Immature natural killer cell (primary cell): ENCODE measurements at regions not wholly inside any gene's neighbourhood (a gene's known extent, or its start where the extent isn't known, plus 50 kb on each side); places are given as distances from the start of the nearest gene placed in this dataset.

Experiments used
- DNase-seq, 3 donors: peaks; one replicate each; pipeline ENCODE4 v3.0.0; 2022; ENCODE audit warnings: mixed read lengths in 1 of 3
- H3K27ac Mint-ChIP-seq, 6 donors: one replicate each; pipeline ENCODE4 v1.8.0; 2020; ENCODE audit warnings: mixed read lengths in 6 of 6, mild to moderate bottlenecking in 5 of 6, inconsistent platforms in 4 of 6, moderate library complexity in 3 of 6
- H3K27me3 Mint-ChIP-seq, 3 donors: one replicate each; pipeline ENCODE4 v1.8.0; 2020 to 2021; ENCODE audit warnings: low read depth in 3 of 3, mild to moderate bottlenecking in 3 of 3, mixed read lengths in 3 of 3, moderate library complexity in 3 of 3, inconsistent platforms in 1 of 3
- H3K36me3 Mint-ChIP-seq, 3 donors: one replicate each; pipeline ENCODE4 v1.8.0; 2020; ENCODE audit warnings: mixed read lengths in 3 of 3, inconsistent platforms in 2 of 3, mild to moderate bottlenecking in 2 of 3
- H3K4me1 Mint-ChIP-seq, 2 donors: one replicate each; pipeline ENCODE4 v1.8.0; 2020; ENCODE audit warnings: inconsistent platforms in 2 of 2, mild to moderate bottlenecking in 2 of 2, mixed read lengths in 2 of 2, moderate library complexity in 1 of 2
- H3K4me3 Mint-ChIP-seq, 5 donors: one replicate each; pipeline ENCODE4 v1.8.0; 2020; ENCODE audit warnings: mild to moderate bottlenecking in 5 of 5, mixed read lengths in 5 of 5, inconsistent platforms in 3 of 5, moderate library complexity in 3 of 5
- H3K9me3 Mint-ChIP-seq, 6 donors: one replicate each; pipeline ENCODE4 v1.8.0; 2020; ENCODE audit warnings: mild to moderate bottlenecking in 6 of 6, mixed read lengths in 6 of 6, inconsistent platforms in 4 of 6, moderate library complexity in 3 of 6

- peaks cover 0 to 13% (median 3%) of the 10 kb centered on the region in 3 donors for H3K27me3 Mint-ChIP-seq
- no peaks in the 10 kb centered on the region for H3K9me3 Mint-ChIP-seq
- H3K4me3 Mint-ChIP-seq, result no peak overlapping the region
- no peaks in the 10 kb centered on the region for H3K4me1 Mint-ChIP-seq
- no peak overlapping the region for H3K27ac Mint-ChIP-seq
- no peak for DNase-seq
- no peaks in the 10 kb centered on the region for H3K36me3 Mint-ChIP-seq
Measured at GRCh38 chr10:123570898-123571515, 95.1 kb upstream of the GPR26 start.

- Mint-ChIP-seq H3K27me3 (peaks cover 0 to 13% (median 1%) of the 10 kb centered on the region in 3 donors), H3K9me3 (no peaks in the 10 kb centered on the region), H3K27ac (no peak overlapping the region), H3K36me3 (no peaks in the 10 kb centered on the region), H3K4me3 (no peak overlapping the region), H3K4me1 (no peaks in the 10 kb centered on the region)
- no peak for DNase-seq
Measured at GRCh38 chr10:123571978-123572377, 94.2 kb upstream of the GPR26 start.

GRCh38 chr10:123573236-123574108 is 92.7 kb upstream of the GPR26 start:
- no peaks in the 10 kb centered on the region for H3K4me1 Mint-ChIP-seq
- H3K4me3 Mint-ChIP-seq, result no peak overlapping the region
- DNase-seq, result peak in 1 of 3 donors; percentile 17
- no peak overlapping the region for H3K27ac Mint-ChIP-seq
- H3K9me3 Mint-ChIP-seq, result no peaks in the 10 kb centered on the region
- no peaks in the 10 kb centered on the region for H3K36me3 Mint-ChIP-seq
- H3K27me3 Mint-ChIP-seq, result peaks cover 1 to 12% (median 4%) of the 10 kb centered on the region in 3 donors

GRCh38 chr10:123574109-123574698 is 92.0 kb upstream of the GPR26 start:
- peaks cover 1 to 12% (median 4%) of the 10 kb centered on the region in 3 donors for H3K27me3 Mint-ChIP-seq

DNA sequence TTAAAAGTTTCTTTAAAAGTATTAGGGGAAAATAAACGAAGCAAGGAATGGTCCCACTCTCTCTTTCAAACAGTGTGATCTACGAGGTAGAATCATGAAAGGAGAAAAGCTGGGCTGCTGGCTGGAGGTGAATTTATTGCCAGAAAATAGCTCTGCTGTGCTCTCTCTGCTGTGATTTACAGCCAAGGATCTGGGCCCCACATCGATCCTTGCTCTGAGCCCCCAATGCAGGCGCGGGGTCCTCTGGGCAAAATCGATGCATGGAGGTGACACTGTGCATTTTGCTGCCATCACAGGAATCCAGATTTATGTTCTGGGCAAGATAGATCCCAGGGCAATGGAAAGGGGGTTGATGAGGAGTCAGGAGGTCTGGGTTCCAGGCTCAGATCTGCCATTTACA is 91.0 kb upstream of the GPR26 start:
- H3K4me1 Mint-ChIP-seq, result no peaks in the 10 kb centered on the region
- no peak for DNase-seq
- peaks cover 1 to 12% (median 4%) of the 10 kb centered on the region in 3 donors for H3K27me3 Mint-ChIP-seq
- no peaks in the 10 kb centered on the region for H3K36me3 Mint-ChIP-seq
- no peak overlapping the region for H3K4me3 Mint-ChIP-seq
- no peaks in the 10 kb centered on the region for H3K9me3 Mint-ChIP-seq
- no peak overlapping the region for H3K27ac Mint-ChIP-seq

More at GRCh38 chr10:123574109-123574698, 92.0 kb upstream of the GPR26 start:
- no peaks in the 10 kb centered on the region for H3K36me3 Mint-ChIP-seq
- H3K9me3 Mint-ChIP-seq, result no peaks in the 10 kb centered on the region
- DNase-seq, result no peak
- no peak overlapping the region for H3K4me3 Mint-ChIP-seq
- no peak overlapping the region for H3K27ac Mint-ChIP-seq
- H3K4me1 Mint-ChIP-seq, result no peaks in the 10 kb centered on the region

- peaks cover 0 to 9% (median 5%) of the 10 kb centered on the region in 3 donors for H3K27me3 Mint-ChIP-seq
- no peak for DNase-seq
- no peak overlapping the region for H3K4me3 Mint-ChIP-seq
- no peak overlapping the region for H3K27ac Mint-ChIP-seq
- H3K36me3 Mint-ChIP-seq, result no peaks in the 10 kb centered on the region
- no peaks in the 10 kb centered on the region for H3K4me1 Mint-ChIP-seq
- H3K9me3 Mint-ChIP-seq, result no peaks in the 10 kb centered on the region
Measured at GRCh38 chr10:123576706-123577105, 89.4 kb upstream of the GPR26 start.

GRCh38 chr10:123577921-123578461 is 88.2 kb upstream of the GPR26 start:
- no peaks in the 10 kb centered on the region for H3K4me1 Mint-ChIP-seq
- H3K27me3 Mint-ChIP-seq, result peaks cover 0 to 9% (median 6%) of the 10 kb centered on the region in 3 donors
- no peaks in the 10 kb centered on the region for H3K9me3 Mint-ChIP-seq
- no peaks in the 10 kb centered on the region for H3K36me3 Mint-ChIP-seq
- no peak overlapping the region for H3K4me3 Mint-ChIP-seq
- DNase-seq, result no peak
- H3K27ac Mint-ChIP-seq, result no peak overlapping the region

- no peaks in the 10 kb centered on the region for H3K9me3 Mint-ChIP-seq
- no peaks in the 10 kb centered on the region for H3K36me3 Mint-ChIP-seq
- peaks cover 0 to 9% (median 6%) of the 10 kb centered on the region in 3 donors for H3K27me3 Mint-ChIP-seq
- H3K4me3 Mint-ChIP-seq, result no peak overlapping the region
- H3K27ac Mint-ChIP-seq, result no peak overlapping the region
- no peak for DNase-seq
- H3K4me1 Mint-ChIP-seq, result no peaks in the 10 kb centered on the region
Measured at GRCh38 chr10:123578721-123579120, 87.4 kb upstream of the GPR26 start.

GRCh38 chr10:123579675-123580074 is 86.5 kb upstream of the GPR26 start:
- Mint-ChIP-seq H3K9me3 (peaks cover 0 to 1% (median 0%) of the 10 kb centered on the region in 6 donors), H3K27me3 (peaks cover 0 to 9% (median 6%) of the 10 kb centered on the region in 3 donors), H3K4me3 (no peak overlapping the region), H3K36me3 (no peaks in the 10 kb centered on the region), H3K4me1 (no peaks in the 10 kb centered on the region), H3K27ac (no peak overlapping the region)
- DNase-seq, result no peak

DNA sequence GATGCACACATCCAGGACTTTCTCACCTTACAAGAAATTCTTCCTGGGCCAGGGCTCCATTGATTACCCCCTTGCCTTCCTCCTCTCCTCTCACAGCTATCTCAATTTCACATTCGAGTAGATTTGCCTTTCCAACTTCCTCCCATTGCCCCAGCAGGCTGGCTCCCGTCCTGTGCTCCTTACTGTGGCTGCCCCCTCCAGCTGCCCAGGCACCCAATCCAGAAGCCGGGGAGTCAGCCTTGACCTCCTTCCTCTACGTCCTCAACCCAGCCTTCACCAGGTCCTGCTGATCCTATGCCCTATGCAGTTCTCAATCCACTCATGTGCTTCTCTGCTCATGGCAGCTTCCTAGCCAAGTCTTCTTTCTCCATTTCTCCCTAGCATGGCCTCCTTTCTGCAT is 85.7 kb upstream of the GPR26 start:
- Mint-ChIP-seq H3K9me3 (peaks cover 0 to 3% (median 0%) of the 10 kb centered on the region in 6 donors), H3K27ac (no peak overlapping the region), H3K4me3 (no peak overlapping the region), H3K36me3 (no peaks in the 10 kb centered on the region), H3K27me3 (peaks cover 0 to 12% (median 6%) of the 10 kb centered on the region in 3 donors), H3K4me1 (no peaks in the 10 kb centered on the region)
- no peak for DNase-seq

GRCh38 chr10:123581656-123582055 is 84.5 kb upstream of the GPR26 start:
- Mint-ChIP-seq H3K27me3 (peaks cover 0 to 12% (median 6%) of the 10 kb centered on the region in 3 donors), H3K4me1 (no peaks in the 10 kb centered on the region), H3K36me3 (no peaks in the 10 kb centered on the region), H3K4me3 (no peak overlapping the region), H3K9me3 (peaks cover 0 to 3% (median 0%) of the 10 kb centered on the region in 6 donors), H3K27ac (no peak overlapping the region)
- no peak for DNase-seq

- Mint-ChIP-seq H3K36me3 (no peaks in the 10 kb centered on the region), H3K27ac (no peak overlapping the region), H3K9me3 (peaks cover 0 to 3% (median 0%) of the 10 kb centered on the region in 6 donors), H3K4me1 (no peaks in the 10 kb centered on the region), H3K4me3 (no peak overlapping the region), H3K27me3 (peaks cover 0 to 12% (median 6%) of the 10 kb centered on the region in 3 donors)
- peak; percentile 13 to 53 (median 42) for DNase-seq
Measured at GRCh38 chr10:123582084-123582989, 83.8 kb upstream of the GPR26 start.
